ENCODE measurements at regions not wholly inside any gene's neighbourhood (a gene's known extent, or its start where the extent isn't known, plus 50 kb on each side); places are given as distances from the start of the nearest gene placed in this dataset.

- H3K27me3 ChIP-seq (ENCODE audit: control insufficient read depth in 3 of 3, insufficient read depth in 3 of 3, low read length in 3 of 3): no peaks in the 10 kb centered on the region
- H3K9ac ChIP-seq (ENCODE audit: low read depth in 1 of 3, low read length in 3 of 3): no peak overlapping the region
- no peak overlapping the region for H3K27ac ChIP-seq (ENCODE audit: low read depth, low read length)
- H3K4me1 ChIP-seq (ENCODE audit: control insufficient read depth in 3 of 3, insufficient read depth in 3 of 3, low read length in 3 of 3): no peaks in the 10 kb centered on the region
- no peaks in the 10 kb centered on the region for H3K9me3 ChIP-seq (ENCODE audit: control insufficient read depth in 3 of 3, low read length in 3 of 3)
- H3K4me3 ChIP-seq (ENCODE audit: low read length in 3 of 3): no peak overlapping the region
- no peaks in the 10 kb centered on the region for H3K36me3 ChIP-seq (ENCODE audit: control insufficient read depth in 3 of 3, insufficient read depth in 3 of 3, low read length in 3 of 3)
Measured at GRCh38 chr4:112926819-112927218, 122.6 kb upstream of the ANK2 start.

GRCh38 chr4:112927544-112927943 lies 121.9 kb upstream of the ANK2 start:
- H3K4me3 ChIP-seq (ENCODE audit: low read length in 3 of 3): no peak overlapping the region
- H3K9ac ChIP-seq (ENCODE audit: low read depth in 1 of 3, low read length in 3 of 3): no peak overlapping the region
- H3K27me3 ChIP-seq (ENCODE audit: control insufficient read depth in 3 of 3, insufficient read depth in 3 of 3, low read length in 3 of 3): no peaks in the 10 kb centered on the region
- H3K9me3 ChIP-seq (ENCODE audit: control insufficient read depth in 3 of 3, low read length in 3 of 3): no peaks in the 10 kb centered on the region
- H3K27ac ChIP-seq (ENCODE audit: low read depth, low read length): no peak overlapping the region
- H3K4me1 ChIP-seq (ENCODE audit: control insufficient read depth in 3 of 3, insufficient read depth in 3 of 3, low read length in 3 of 3): no peaks in the 10 kb centered on the region
- no peaks in the 10 kb centered on the region for H3K36me3 ChIP-seq (ENCODE audit: control insufficient read depth in 3 of 3, insufficient read depth in 3 of 3, low read length in 3 of 3)

GRCh38 chr4:112931001-112931400 lies 118.5 kb upstream of the ANK2 start:
- no peak overlapping the region for H3K27ac ChIP-seq (ENCODE audit: low read depth, low read length)

GRCh38 chr4:112933790-112934189 lies 115.7 kb upstream of the ANK2 start:
- no peak overlapping the region for H3K27ac ChIP-seq (ENCODE audit: low read depth, low read length)
- H3K9ac ChIP-seq (ENCODE audit: low read depth in 1 of 3, low read length in 3 of 3): no peak overlapping the region
- H3K36me3 ChIP-seq (ENCODE audit: control insufficient read depth in 3 of 3, insufficient read depth in 3 of 3, low read length in 3 of 3): no peaks in the 10 kb centered on the region
- H3K27me3 ChIP-seq (ENCODE audit: control insufficient read depth in 3 of 3, insufficient read depth in 3 of 3, low read length in 3 of 3): no peaks in the 10 kb centered on the region
- H3K4me1 ChIP-seq (ENCODE audit: control insufficient read depth in 3 of 3, insufficient read depth in 3 of 3, low read length in 3 of 3): no peaks in the 10 kb centered on the region
- H3K9me3 ChIP-seq (ENCODE audit: control insufficient read depth in 3 of 3, low read length in 3 of 3): no peaks in the 10 kb centered on the region
- H3K4me3 ChIP-seq (ENCODE audit: low read length in 3 of 3): no peak overlapping the region

More at GRCh38 chr4:112931001-112931400, 118.5 kb upstream of the ANK2 start:
- H3K9ac ChIP-seq (ENCODE audit: low read depth in 1 of 3, low read length in 3 of 3): no peak overlapping the region
- no peaks in the 10 kb centered on the region for H3K27me3 ChIP-seq (ENCODE audit: control insufficient read depth in 3 of 3, insufficient read depth in 3 of 3, low read length in 3 of 3)
- no peaks in the 10 kb centered on the region for H3K9me3 ChIP-seq (ENCODE audit: control insufficient read depth in 3 of 3, low read length in 3 of 3)
- H3K4me3 ChIP-seq (ENCODE audit: low read length in 3 of 3): no peak overlapping the region
- no peaks in the 10 kb centered on the region for H3K4me1 ChIP-seq (ENCODE audit: control insufficient read depth in 3 of 3, insufficient read depth in 3 of 3, low read length in 3 of 3)
- H3K36me3 ChIP-seq (ENCODE audit: control insufficient read depth in 3 of 3, insufficient read depth in 3 of 3, low read length in 3 of 3): no peaks in the 10 kb centered on the region

GRCh38 chr4:112938461-112939058 lies 110.9 kb upstream of the ANK2 start:
- no peaks in the 10 kb centered on the region for H3K27me3 ChIP-seq (ENCODE audit: control insufficient read depth in 3 of 3, insufficient read depth in 3 of 3, low read length in 3 of 3)
- no peaks in the 10 kb centered on the region for H3K9me3 ChIP-seq (ENCODE audit: control insufficient read depth in 3 of 3, low read length in 3 of 3)
- H3K9ac ChIP-seq (ENCODE audit: low read depth in 1 of 3, low read length in 3 of 3): no peak overlapping the region
- H3K4me1 ChIP-seq (ENCODE audit: control insufficient read depth in 3 of 3, insufficient read depth in 3 of 3, low read length in 3 of 3): no peaks in the 10 kb centered on the region
- H3K36me3 ChIP-seq (ENCODE audit: control insufficient read depth in 3 of 3, insufficient read depth in 3 of 3, low read length in 3 of 3): no peaks in the 10 kb centered on the region
- no peak overlapping the region for H3K27ac ChIP-seq (ENCODE audit: low read depth, low read length)
- no peak overlapping the region for H3K4me3 ChIP-seq (ENCODE audit: low read length in 3 of 3)

DNA sequence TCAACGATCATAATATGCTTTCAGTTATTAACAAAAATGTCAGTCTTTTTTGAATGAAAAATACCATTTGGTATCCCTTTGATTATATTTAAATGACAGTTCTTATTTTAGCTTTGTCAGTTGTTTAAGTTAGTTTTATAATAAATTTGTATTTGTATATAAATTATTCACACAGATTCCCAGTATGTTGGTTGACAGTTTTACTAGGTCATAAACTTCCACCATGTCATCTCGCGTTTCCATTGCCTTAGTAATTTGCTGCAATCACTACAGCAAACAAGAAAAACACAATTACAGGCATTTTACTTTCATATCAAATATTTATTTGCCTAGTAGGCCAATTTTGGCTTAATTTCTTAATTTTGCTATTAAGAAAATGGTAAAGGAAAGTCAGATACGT lies 109.6 kb upstream of the ANK2 start:
- no peaks in the 10 kb centered on the region for H3K36me3 ChIP-seq (ENCODE audit: control insufficient read depth in 3 of 3, insufficient read depth in 3 of 3, low read length in 3 of 3)
- no peak overlapping the region for H3K27ac ChIP-seq (ENCODE audit: low read depth, low read length)
- H3K9ac ChIP-seq (ENCODE audit: low read depth in 1 of 3, low read length in 3 of 3): no peak overlapping the region
- no peaks in the 10 kb centered on the region for H3K27me3 ChIP-seq (ENCODE audit: control insufficient read depth in 3 of 3, insufficient read depth in 3 of 3, low read length in 3 of 3)
- H3K4me3 ChIP-seq (ENCODE audit: low read length in 3 of 3): no peak overlapping the region
- H3K4me1 ChIP-seq (ENCODE audit: control insufficient read depth in 3 of 3, insufficient read depth in 3 of 3, low read length in 3 of 3): no peaks in the 10 kb centered on the region
- no peaks in the 10 kb centered on the region for H3K9me3 ChIP-seq (ENCODE audit: control insufficient read depth in 3 of 3, low read length in 3 of 3)

DNA sequence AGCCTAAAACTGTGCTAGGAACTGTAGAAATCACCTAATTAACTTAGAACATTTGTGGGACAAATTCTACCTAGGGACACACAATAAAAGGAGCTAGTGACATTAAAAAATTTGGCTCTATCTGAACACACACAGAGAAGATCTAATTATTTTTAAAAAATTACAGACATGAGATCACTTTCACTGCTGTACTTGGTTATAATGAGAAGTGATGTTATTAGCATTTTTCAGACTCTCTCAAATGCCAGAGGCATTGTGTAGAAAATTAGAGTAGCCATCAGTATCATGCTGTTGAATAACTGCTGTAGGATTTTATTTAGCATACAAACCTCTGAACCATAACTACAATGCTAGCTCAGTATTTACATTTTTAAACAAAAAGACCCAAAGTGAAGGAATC lies 109.1 kb upstream of the ANK2 start:
- no peak overlapping the region for H3K4me3 ChIP-seq (ENCODE audit: low read length in 3 of 3)
- no peaks in the 10 kb centered on the region for H3K36me3 ChIP-seq (ENCODE audit: control insufficient read depth in 3 of 3, insufficient read depth in 3 of 3, low read length in 3 of 3)
- no peaks in the 10 kb centered on the region for H3K9me3 ChIP-seq (ENCODE audit: control insufficient read depth in 3 of 3, low read length in 3 of 3)
- H3K27me3 ChIP-seq (ENCODE audit: control insufficient read depth in 3 of 3, insufficient read depth in 3 of 3, low read length in 3 of 3): no peaks in the 10 kb centered on the region
- no peak overlapping the region for H3K9ac ChIP-seq (ENCODE audit: low read depth in 1 of 3, low read length in 3 of 3)
- no peak overlapping the region for H3K27ac ChIP-seq (ENCODE audit: low read depth, low read length)
- H3K4me1 ChIP-seq (ENCODE audit: control insufficient read depth in 3 of 3, insufficient read depth in 3 of 3, low read length in 3 of 3): no peaks in the 10 kb centered on the region

- Histone ChIP-seq H3K27me3 (ENCODE audit: control insufficient read depth in 3 of 3, insufficient read depth in 3 of 3, low read length in 3 of 3) (no peaks in the 10 kb centered on the region), H3K9ac (ENCODE audit: low read depth in 1 of 3, low read length in 3 of 3) (no peak overlapping the region), H3K27ac (ENCODE audit: low read depth, low read length) (no peak overlapping the region), H3K4me3 (ENCODE audit: low read length in 3 of 3) (no peak overlapping the region), H3K36me3 (ENCODE audit: control insufficient read depth in 3 of 3, insufficient read depth in 3 of 3, low read length in 3 of 3) (no peaks in the 10 kb centered on the region), H3K4me1 (ENCODE audit: control insufficient read depth in 3 of 3, insufficient read depth in 3 of 3, low read length in 3 of 3) (no peaks in the 10 kb centered on the region), H3K9me3 (ENCODE audit: control insufficient read depth in 3 of 3, low read length in 3 of 3) (no peaks in the 10 kb centered on the region)
Measured at GRCh38 chr4:112942077-112942476, 107.4 kb upstream of the ANK2 start.

DNA sequence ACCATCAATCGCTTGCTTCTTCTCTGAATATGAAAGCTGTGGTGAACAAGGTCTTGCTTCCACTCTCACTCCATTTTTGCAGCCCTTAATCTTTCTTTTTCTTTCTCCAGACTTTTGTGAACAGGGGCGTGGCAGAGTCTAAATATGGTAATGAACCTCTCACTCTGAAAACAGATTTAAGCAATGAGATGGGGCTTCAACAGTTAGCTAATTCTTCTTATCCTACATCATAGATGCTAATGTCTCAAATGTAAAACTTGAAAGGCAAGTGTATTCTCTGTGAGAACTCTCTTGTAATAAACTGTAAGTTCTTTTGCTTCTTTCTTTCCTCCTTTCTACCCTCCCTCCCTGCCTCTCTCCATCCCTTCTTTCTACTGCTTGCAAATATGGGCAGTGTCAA lies 106.5 kb upstream of the ANK2 start:
- Histone ChIP-seq H3K36me3 (ENCODE audit: control insufficient read depth in 3 of 3, insufficient read depth in 3 of 3, low read length in 3 of 3) (no peaks in the 10 kb centered on the region), H3K9me3 (ENCODE audit: control insufficient read depth in 3 of 3, low read length in 3 of 3) (no peaks in the 10 kb centered on the region), H3K27ac (ENCODE audit: low read depth, low read length) (no peak overlapping the region), H3K4me1 (ENCODE audit: control insufficient read depth in 3 of 3, insufficient read depth in 3 of 3, low read length in 3 of 3) (no peaks in the 10 kb centered on the region), H3K27me3 (ENCODE audit: control insufficient read depth in 3 of 3, insufficient read depth in 3 of 3, low read length in 3 of 3) (no peaks in the 10 kb centered on the region), H3K4me3 (ENCODE audit: low read length in 3 of 3) (no peak overlapping the region), H3K9ac (ENCODE audit: low read depth in 1 of 3, low read length in 3 of 3) (no peak overlapping the region)

- Histone ChIP-seq H3K27me3 (ENCODE audit: control insufficient read depth in 3 of 3, insufficient read depth in 3 of 3, low read length in 3 of 3) (no peaks in the 10 kb centered on the region), H3K36me3 (ENCODE audit: control insufficient read depth in 3 of 3, insufficient read depth in 3 of 3, low read length in 3 of 3) (no peaks in the 10 kb centered on the region), H3K4me3 (ENCODE audit: low read length in 3 of 3) (no peak overlapping the region), H3K9ac (ENCODE audit: low read depth in 1 of 3, low read length in 3 of 3) (no peak overlapping the region), H3K4me1 (ENCODE audit: control insufficient read depth in 3 of 3, insufficient read depth in 3 of 3, low read length in 3 of 3) (no peaks in the 10 kb centered on the region), H3K9me3 (ENCODE audit: control insufficient read depth in 3 of 3, low read length in 3 of 3) (no peaks in the 10 kb centered on the region), H3K27ac (ENCODE audit: low read depth, low read length) (no peak overlapping the region)
Measured at GRCh38 chr4:112944006-112944405, 105.4 kb upstream of the ANK2 start.

DNA sequence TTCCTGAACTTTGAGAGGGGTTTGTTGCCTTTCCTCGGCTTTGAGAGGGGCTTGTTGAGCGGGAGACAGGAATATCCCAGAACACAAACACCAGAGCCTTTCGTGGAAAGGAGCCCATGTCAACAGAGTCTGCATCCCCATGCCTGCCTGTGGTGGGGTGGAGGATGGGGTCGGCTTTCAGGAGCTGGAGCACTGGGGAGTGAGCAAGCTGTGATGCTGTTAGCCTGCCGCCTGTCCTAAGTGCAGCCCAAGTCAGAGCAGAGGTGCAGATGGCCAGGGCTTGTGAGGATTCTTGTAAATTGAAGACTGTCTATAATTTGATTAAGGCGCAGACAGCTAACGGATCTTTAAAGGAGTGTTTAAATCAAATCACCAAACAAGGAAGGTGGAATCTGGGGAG lies 103.3 kb upstream of the ANK2 start:
- no peak overlapping the region for H3K27ac ChIP-seq (ENCODE audit: low read depth, low read length)
- H3K36me3 ChIP-seq (ENCODE audit: control insufficient read depth in 3 of 3, insufficient read depth in 3 of 3, low read length in 3 of 3): no peaks in the 10 kb centered on the region
- H3K9me3 ChIP-seq (ENCODE audit: control insufficient read depth in 3 of 3, low read length in 3 of 3): no peaks in the 10 kb centered on the region
- H3K27me3 ChIP-seq (ENCODE audit: control insufficient read depth in 3 of 3, insufficient read depth in 3 of 3, low read length in 3 of 3): no peaks in the 10 kb centered on the region
- H3K4me1 ChIP-seq (ENCODE audit: control insufficient read depth in 3 of 3, insufficient read depth in 3 of 3, low read length in 3 of 3): no peaks in the 10 kb centered on the region
- no peak overlapping the region for H3K9ac ChIP-seq (ENCODE audit: low read depth in 1 of 3, low read length in 3 of 3)
- no peak overlapping the region for H3K4me3 ChIP-seq (ENCODE audit: low read length in 3 of 3)

Measured in skeletal muscle tissue (tissue), 3 donors.